HG03060 (cell line): ENCODE measurements at regions not wholly inside any gene's neighbourhood (a gene's known extent, or its start where the extent isn't known, plus 50 kb on each side); places are given as distances from the start of the nearest gene placed in this dataset.

Source experiments
- ATAC-seq: cut with Tn5 transposase; IDR thresholded peaks from one replicate; pipeline ENCODE4 v1.9.1; 2021; ENCODE audit warnings: low read depth, moderate number of reproducible peaks; ENCODE audit not compliant: unreplicated experiment

- ATAC-seq, result no peak
Observed at GRCh38 chr21:31503939-31504338, 155.6 kb upstream of the SOD1 start.

GRCh38 chr21:31503467-31503866 lies 156.0 kb upstream of the SOD1 start:
- no peak for ATAC-seq

GRCh38 chr21:31502537-31503143 lies 156.9 kb upstream of the SOD1 start:
- ATAC-seq, result no peak

- ATAC-seq, result no peak
Observed at GRCh38 chr21:31501926-31502325, 157.6 kb upstream of the SOD1 start.

- no peak for ATAC-seq
Observed at GRCh38 chr21:31500982-31501381, 156.9 kb upstream of the TIAM1 start.

- ATAC-seq, result no peak
Observed at GRCh38 chr21:31500071-31500470, 156.0 kb upstream of the TIAM1 start.

- ATAC-seq, result no peak
Observed at GRCh38 chr21:31498985-31499384, 154.9 kb upstream of the TIAM1 start.

GRCh38 chr21:31497914-31498313 lies 153.9 kb upstream of the TIAM1 start:
- ATAC-seq, result no peak

GRCh38 chr21:31493350-31493880 lies 149.4 kb upstream of the TIAM1 start:
- no peak for ATAC-seq

GRCh38 chr21:31491617-31492016 lies 147.6 kb upstream of the TIAM1 start:
- ATAC-seq, result no peak

GRCh38 chr21:31490443-31490842 lies 146.4 kb upstream of the TIAM1 start:
- ATAC-seq, result no peak

- no peak for ATAC-seq
Observed at GRCh38 chr21:31489726-31490125, 145.7 kb upstream of the TIAM1 start.

- no peak for ATAC-seq
Observed at GRCh38 chr21:31489014-31489413, 145.0 kb upstream of the TIAM1 start.

- no peak for ATAC-seq
Observed at GRCh38 chr21:31484219-31484618, 140.2 kb upstream of the TIAM1 start.

- ATAC-seq, result no peak
Observed at GRCh38 chr21:31483146-31483545, 139.1 kb upstream of the TIAM1 start.

GRCh38 chr21:31482460-31482859 lies 138.4 kb upstream of the TIAM1 start:
- no peak for ATAC-seq

GRCh38 chr21:31480228-31480627 lies 136.2 kb upstream of the TIAM1 start:
- no peak for ATAC-seq

GRCh38 chr21:31479714-31480113 lies 135.7 kb upstream of the TIAM1 start:
- ATAC-seq, result no peak

- no peak for ATAC-seq
Observed at GRCh38 chr21:31479222-31479621, 135.2 kb upstream of the TIAM1 start.

GRCh38 chr21:31476263-31477022 lies 132.4 kb upstream of the TIAM1 start:
- no peak for ATAC-seq

- ATAC-seq, result no peak
Observed at GRCh38 chr21:31475223-31475622, 131.2 kb upstream of the TIAM1 start.
